H1 (cell line): ENCODE measurements at regions not wholly inside any gene's neighbourhood (a gene's known extent, or its start where the extent isn't known, plus 50 kb on each side); places are given as distances from the start of the nearest gene placed in this dataset.

Experiments
- KDM1A ChIP-seq: fragments of 200-600, 300-600 bp; sonication (generic); IDR thresholded peaks from 2 replicates; pipeline ENCODE4 v1.7.1; 2016; ENCODE audit warnings: mild to moderate bottlenecking, low read length, borderline replicate concordance
- POLR2A ChIP-seq, 2 experiments: IDR thresholded peaks; 1 replicate in 1 of 2; 2 replicates in 1 of 2; pipeline ENCODE4 v1.6.1; 2011; ENCODE audit warnings: low read depth in 2 of 2, low read length in 2 of 2, mild to moderate bottlenecking in 2 of 2; ENCODE audit errors: control extremely low read depth in 1 of 2
- SUZ12 ChIP-seq: fragments of 200-600 bp; sonication (generic); IDR thresholded peaks from 2 replicates; pipeline ENCODE4 v1.6.1; 2012; ENCODE audit warnings: mild to moderate bottlenecking, inconsistent platforms, low read length, moderate library complexity, mixed read lengths
- TEAD4 ChIP-seq: IDR thresholded peaks from 2 replicates; pipeline ENCODE4 v1.6.1; 2012; ENCODE audit warnings: low read depth, low read length, inconsistent platforms, mixed read lengths

DNA sequence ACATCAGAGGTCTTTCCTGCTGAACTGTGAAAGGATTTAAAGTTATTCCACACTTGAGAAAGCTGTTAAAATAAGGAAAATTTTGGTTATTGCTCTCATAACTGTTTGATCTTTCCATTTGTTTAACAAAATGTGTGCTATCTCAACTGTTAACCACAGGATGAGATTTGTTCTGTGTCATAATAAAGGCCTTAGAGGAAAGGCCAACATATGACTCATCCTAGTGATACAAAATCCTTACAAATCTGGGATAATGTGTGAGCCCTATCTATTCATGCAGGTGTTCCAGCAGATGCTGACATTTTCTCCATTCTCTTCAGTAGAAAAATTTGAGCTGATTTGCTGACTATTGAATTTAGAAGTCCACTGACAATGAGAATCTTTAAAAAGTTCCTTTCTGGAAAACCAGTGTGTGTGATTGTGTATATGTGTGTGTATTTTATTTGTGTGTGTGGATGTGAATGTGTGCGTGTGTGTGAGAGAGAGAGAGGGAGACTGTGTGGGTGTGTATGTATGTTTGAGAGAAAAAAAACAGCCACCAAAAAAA is 1111.9 kb upstream of the GYPC start (continued):
- TF ChIP-seq KDM1A (no peak), TEAD4 (no peak), SUZ12 (no peak), POLR2A (IDR thresholded peaks at IDR 0.05; ENCODE audit: control extremely low read depth in 1 of 2, low read depth in 2 of 2, low read length in 2 of 2) (no peak)
